Panc1 (cell line): ENCODE measurements at regions not wholly inside any gene's neighbourhood (a gene's known extent, or its start where the extent isn't known, plus 50 kb on each side); places are given as distances from the start of the nearest gene placed in this dataset.

Source experiments
- POLR2AphosphoS5 ChIP-seq: IDR thresholded peaks from 2 replicates; pipeline ENCODE4 v1.6.1; 2012; ENCODE audit warnings: mild to moderate bottlenecking, low read depth, low read length, moderate library complexity
- REST ChIP-seq, 2 experiments: IDR thresholded peaks; 2 replicates each; pipeline ENCODE4 v1.6.1; 2011 to 2012; ENCODE audit warnings: low read depth in 2 of 2, control low read depth in 1 of 2, low read length in 1 of 2, mild to moderate bottlenecking in 1 of 2, moderate library complexity in 1 of 2; ENCODE audit not compliant: insufficient read depth in 1 of 2
- SIN3A ChIP-seq: IDR thresholded peaks from 2 replicates; pipeline ENCODE4 v1.6.1; 2012; ENCODE audit warnings: low read depth, mild to moderate bottlenecking, low read length, moderate library complexity, borderline replicate concordance; ENCODE audit not compliant: insufficient read depth
- TCF7L2 ChIP-seq: IDR thresholded peaks from 2 replicates; pipeline ENCODE4 v1.6.1; 2011; ENCODE audit warnings: mild to moderate bottlenecking, low read depth, low read length, inconsistent platforms
- TF ChIP-seq, protein P1 (sequence below): fragments of 450-650 bp; IDR thresholded peaks from 2 replicates; pipeline ENCODE4 v1.5.1; 2017; ENCODE audit warnings: mild to moderate bottlenecking

- TF ChIP-seq, protein P1, sequence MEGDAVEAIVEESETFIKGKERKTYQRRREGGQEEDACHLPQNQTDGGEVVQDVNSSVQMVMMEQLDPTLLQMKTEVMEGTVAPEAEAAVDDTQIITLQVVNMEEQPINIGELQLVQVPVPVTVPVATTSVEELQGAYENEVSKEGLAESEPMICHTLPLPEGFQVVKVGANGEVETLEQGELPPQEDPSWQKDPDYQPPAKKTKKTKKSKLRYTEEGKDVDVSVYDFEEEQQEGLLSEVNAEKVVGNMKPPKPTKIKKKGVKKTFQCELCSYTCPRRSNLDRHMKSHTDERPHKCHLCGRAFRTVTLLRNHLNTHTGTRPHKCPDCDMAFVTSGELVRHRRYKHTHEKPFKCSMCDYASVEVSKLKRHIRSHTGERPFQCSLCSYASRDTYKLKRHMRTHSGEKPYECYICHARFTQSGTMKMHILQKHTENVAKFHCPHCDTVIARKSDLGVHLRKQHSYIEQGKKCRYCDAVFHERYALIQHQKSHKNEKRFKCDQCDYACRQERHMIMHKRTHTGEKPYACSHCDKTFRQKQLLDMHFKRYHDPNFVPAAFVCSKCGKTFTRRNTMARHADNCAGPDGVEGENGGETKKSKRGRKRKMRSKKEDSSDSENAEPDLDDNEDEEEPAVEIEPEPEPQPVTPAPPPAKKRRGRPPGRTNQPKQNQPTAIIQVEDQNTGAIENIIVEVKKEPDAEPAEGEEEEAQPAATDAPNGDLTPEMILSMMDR: no peak
- no peak for TF ChIP-seq REST (IDR thresholded peaks at IDR 0.05; ENCODE audit: insufficient read depth in 1 of 2, low read depth in 2 of 2, low read length in 1 of 2)
- no peak for TF ChIP-seq SIN3A
- TF ChIP-seq TCF7L2: no peak
- TF ChIP-seq POLR2AphosphoS5: no peak
Measured at GRCh38 chr15:98530570-98530969, 117.8 kb upstream of the IGF1R start.
